Kidney tubule cell (primary cell): ENCODE measurements at regions not wholly inside any gene's neighbourhood (a gene's known extent, or its start where the extent isn't known, plus 50 kb on each side); places are given as distances from the start of the nearest gene placed in this dataset.

ENCODE experiments used
- DNase-seq: peaks from one replicate; pipeline ENCODE4 v3.0.0-alpha.2; 2018; ENCODE audit warnings: low spot score

- no peak for DNase-seq
Observed at GRCh38 chr12:66852091-66852490, 173.2 kb upstream of the GRIP1 start.

GRCh38 chr12:66852765-66853164 lies 173.9 kb upstream of the GRIP1 start:
- DNase-seq = no peak

GRCh38 chr12:66859751-66860440 lies 181.0 kb upstream of the GRIP1 start:
- peak; percentile 12 for DNase-seq

- peak; percentile 56 for DNase-seq
Observed at GRCh38 chr12:66860752-66861750, 182.2 kb upstream of the GRIP1 start.

GRCh38 chr12:66862356-66862985 lies 183.6 kb upstream of the GRIP1 start:
- no peak for DNase-seq

- peak; percentile 20 for DNase-seq
Observed at GRCh38 chr12:66863276-66863675, 184.4 kb upstream of the GRIP1 start.

GRCh38 chr12:66877925-66878324 lies 199.0 kb upstream of the GRIP1 start:
- DNase-seq = no peak

- no peak for DNase-seq
Observed at GRCh38 chr12:66879409-66879808, 200.5 kb upstream of the GRIP1 start.

- DNase-seq = no peak
Observed at GRCh38 chr12:66881386-66881785, 202.5 kb upstream of the GRIP1 start.

- DNase-seq = no peak
Observed at GRCh38 chr12:66884091-66884490, 205.2 kb upstream of the GRIP1 start.

GRCh38 chr12:66885115-66885875 lies 206.4 kb upstream of the GRIP1 start:
- peak; percentile 33 for DNase-seq

GRCh38 chr12:66896797-66897196 lies 217.9 kb upstream of the GRIP1 start:
- DNase-seq = no peak

GRCh38 chr12:66898700-66899469 lies 220.0 kb upstream of the GRIP1 start:
- DNase-seq = no peak

- no peak for DNase-seq
Observed at GRCh38 chr12:66899588-66899987, 220.7 kb upstream of the GRIP1 start.

GRCh38 chr12:66900616-66901015 lies 221.7 kb upstream of the GRIP1 start:
- no peak for DNase-seq

GRCh38 chr12:66901138-66901932 lies 222.5 kb upstream of the GRIP1 start:
- DNase-seq = no peak

GRCh38 chr12:66902020-66902419 lies 223.1 kb upstream of the GRIP1 start:
- DNase-seq = no peak

- DNase-seq = no peak
Observed at GRCh38 chr12:66903782-66904396, 225.0 kb upstream of the GRIP1 start.

GRCh38 chr12:66905201-66905600 lies 226.3 kb upstream of the GRIP1 start:
- DNase-seq = peak; percentile 9
